Germinal center (tissue), 1 donor: ENCODE measurements at regions not wholly inside any gene's neighbourhood (a gene's known extent, or its start where the extent isn't known, plus 50 kb on each side); places are given as distances from the start of the nearest gene placed in this dataset.
"Not testable (repeated sequence)": the region's sequence is repeated elsewhere in the genome, so short reads cannot be mapped to it uniquely, and the experiment has no call there.

Source experiments
- DNase-seq: peaks from one replicate; pipeline ENCODE4 v3.0.0; 2012; ENCODE audit warnings: mixed read lengths, low spot score

GRCh38 chr12:105581420-105581819 is 250.9 kb downstream of the C12orf75 start:
- no peak for DNase-seq

GRCh38 chr12:105585107-105585506 is 254.6 kb downstream of the C12orf75 start:
- DNase-seq = no peak

- DNase-seq = no peak
These were observed 256.7 kb downstream of the C12orf75 start for GRCh38 chr12:105587237-105587636.

- DNase-seq = no peak
These were observed 257.6 kb downstream of the C12orf75 start for GRCh38 chr12:105588106-105588505.

GRCh38 chr12:105590571-105590970 is 260.1 kb downstream of the C12orf75 start:
- DNase-seq = no peak

GRCh38 chr12:105595440-105595839 is 264.9 kb downstream of the C12orf75 start:
- no peak for DNase-seq

- no peak for DNase-seq
These were observed 266.2 kb downstream of the C12orf75 start for GRCh38 chr12:105596731-105597130.

GRCh38 chr12:105598031-105598430 is 267.5 kb downstream of the C12orf75 start:
- no peak for DNase-seq

- DNase-seq = no peak
These were observed 270.5 kb downstream of the C12orf75 start for GRCh38 chr12:105600911-105601545.

GRCh38 chr12:105602312-105602711 is 271.8 kb downstream of the C12orf75 start:
- DNase-seq = not testable (repeated sequence)

- not testable (repeated sequence) for DNase-seq
These were observed 273.8 kb downstream of the C12orf75 start for GRCh38 chr12:105604281-105604680.

- DNase-seq = not testable (repeated sequence)
These were observed 276.1 kb downstream of the C12orf75 start for GRCh38 chr12:105606613-105607012.

- DNase-seq = not testable (repeated sequence)
These were observed 278.5 kb downstream of the C12orf75 start for GRCh38 chr12:105609001-105609400.

- DNase-seq = no peak
These were observed 280.0 kb downstream of the C12orf75 start for GRCh38 chr12:105610459-105610858.

- DNase-seq = no peak
These were observed 280.8 kb downstream of the C12orf75 start for GRCh38 chr12:105611340-105611739.

GRCh38 chr12:105613269-105613668 is 282.8 kb downstream of the C12orf75 start:
- no peak for DNase-seq

GRCh38 chr12:105613887-105614286 is 283.4 kb downstream of the C12orf75 start:
- no peak for DNase-seq

- DNase-seq = no peak
These were observed 286.6 kb downstream of the C12orf75 start for GRCh38 chr12:105616971-105617540.

GRCh38 chr12:105622220-105622619 is 291.7 kb downstream of the C12orf75 start:
- DNase-seq = no peak

GRCh38 chr12:105622846-105623736 is 292.6 kb downstream of the C12orf75 start:
- no peak for DNase-seq

GRCh38 chr12:105626653-105627052 is 296.2 kb downstream of the C12orf75 start:
- DNase-seq = no peak

GRCh38 chr12:105637470-105637869 is 307.0 kb downstream of the C12orf75 start:
- DNase-seq = no peak

GRCh38 chr12:105640761-105641160 is 310.3 kb downstream of the C12orf75 start:
- DNase-seq = no peak
